IPS-20b (cell line): ENCODE measurements at regions not wholly inside any gene's neighbourhood (a gene's known extent, or its start where the extent isn't known, plus 50 kb on each side); places are given as distances from the start of the nearest gene placed in this dataset.

Experiments
- H3K27ac ChIP-seq: one replicate; pipeline ENCODE4 v1.5.1; 2013; ENCODE audit warnings: low read length
- H3K27me3 ChIP-seq: 2 replicates; pipeline ENCODE4 v1.6.1; 2013; ENCODE audit warnings: mild to moderate bottlenecking, low read length, inconsistent platforms; ENCODE audit not compliant: insufficient read depth
- H3K36me3 ChIP-seq: 2 replicates; pipeline ENCODE4 v1.6.1; 2013; ENCODE audit warnings: low read depth, mild to moderate bottlenecking, inconsistent platforms, low read length, moderate library complexity; ENCODE audit not compliant: insufficient read depth
- H3K4me1 ChIP-seq: 2 replicates; pipeline ENCODE4 v1.6.1; 2013; ENCODE audit warnings: mild to moderate bottlenecking, control low read depth, inconsistent platforms, low read length, moderate library complexity; ENCODE audit not compliant: insufficient read depth
- H3K4me3 ChIP-seq: 2 replicates; pipeline ENCODE4 v1.5.1; 2013; ENCODE audit warnings: mild to moderate bottlenecking, low read length, inconsistent platforms
- H3K9ac ChIP-seq: 2 replicates; pipeline ENCODE4 v1.6.1; 2013; ENCODE audit warnings: low read depth, mild to moderate bottlenecking, inconsistent platforms, low read length, moderate library complexity
- H3K9me3 ChIP-seq: 2 replicates; pipeline ENCODE4 v1.6.1; 2013; ENCODE audit warnings: mild to moderate bottlenecking, low read depth, low read length, inconsistent platforms; ENCODE audit not compliant: insufficient read depth

DNA sequence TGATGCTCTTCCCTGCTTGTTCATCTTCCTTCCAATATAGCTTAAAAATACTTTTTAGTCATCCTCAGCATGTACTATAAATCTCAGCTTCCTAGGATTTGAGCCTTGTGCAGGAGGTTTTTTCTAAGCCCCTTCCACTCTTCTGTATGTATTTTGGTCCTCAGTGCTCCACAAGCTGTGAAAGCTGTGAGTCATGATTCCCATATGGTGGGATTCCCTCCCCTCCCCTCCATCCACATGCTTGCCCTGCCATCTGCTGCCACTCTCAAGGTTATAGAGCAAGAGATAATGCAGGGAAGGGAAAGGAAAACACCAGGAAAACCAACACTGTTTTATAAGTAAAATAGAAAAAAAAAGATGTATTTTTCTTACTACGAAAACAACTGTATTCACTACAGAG is 58.5 kb upstream of the AP1S2 start:
- H3K36me3 ChIP-seq, result no peaks in the 10 kb centered on the region
- H3K9ac ChIP-seq, result no peak overlapping the region
- H3K4me1 ChIP-seq, result peaks cover 12% of the 10 kb centered on the region
- H3K9me3 ChIP-seq, result 0 out of 2 replicates have a peak, but pooled peaks cover 9% of the 10 kb centered on the region
- H3K27ac ChIP-seq, result no peak overlapping the region
- no peaks in the 10 kb centered on the region for H3K27me3 ChIP-seq
- no peak overlapping the region for H3K4me3 ChIP-seq

DNA sequence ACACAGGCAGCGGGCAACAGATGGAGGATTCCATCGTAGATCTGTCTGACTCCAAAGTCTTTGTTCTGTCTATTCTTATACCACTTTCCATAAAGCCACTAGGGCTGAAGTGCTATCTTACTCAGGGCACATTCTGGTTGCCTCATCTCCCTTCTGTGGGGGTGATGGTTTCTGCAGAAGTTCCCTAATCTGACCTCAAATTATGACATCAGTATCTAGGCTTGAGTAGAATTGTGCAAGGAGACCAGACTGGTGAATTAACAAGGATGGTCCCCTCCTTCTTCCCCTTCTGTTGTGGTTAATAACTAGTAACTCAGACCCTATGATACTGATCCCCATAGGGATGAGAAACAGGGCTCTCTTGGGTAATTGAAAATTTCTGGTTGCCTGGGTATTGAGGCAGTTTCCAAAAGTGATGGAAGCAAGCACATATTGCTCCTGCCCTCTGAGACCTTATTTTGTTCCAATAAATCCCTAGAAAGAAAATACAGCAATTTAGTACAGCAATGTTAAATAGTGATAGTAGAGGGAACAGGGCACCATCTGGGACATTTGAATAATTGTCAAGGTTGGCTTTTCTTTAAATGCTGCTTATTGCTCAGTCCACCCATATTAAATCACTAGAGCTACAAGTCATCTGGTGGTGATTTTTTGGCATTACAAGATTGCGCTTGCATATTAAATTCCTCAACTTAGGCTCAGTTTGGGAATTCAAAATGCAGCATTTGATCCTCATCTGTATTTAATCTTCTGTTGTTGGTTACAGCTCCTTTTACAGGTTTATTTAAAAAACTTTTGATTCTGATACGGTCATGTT is 57.3 kb upstream of the AP1S2 start:
- H3K27me3 ChIP-seq, result no peaks in the 10 kb centered on the region
- H3K9me3 ChIP-seq, result no peaks in the 10 kb centered on the region
- peaks cover 12% of the 10 kb centered on the region for H3K4me1 ChIP-seq
- no peaks in the 10 kb centered on the region for H3K36me3 ChIP-seq
- no peak overlapping the region for H3K27ac ChIP-seq
- no peak overlapping the region for H3K9ac ChIP-seq
- no peak overlapping the region for H3K4me3 ChIP-seq

DNA sequence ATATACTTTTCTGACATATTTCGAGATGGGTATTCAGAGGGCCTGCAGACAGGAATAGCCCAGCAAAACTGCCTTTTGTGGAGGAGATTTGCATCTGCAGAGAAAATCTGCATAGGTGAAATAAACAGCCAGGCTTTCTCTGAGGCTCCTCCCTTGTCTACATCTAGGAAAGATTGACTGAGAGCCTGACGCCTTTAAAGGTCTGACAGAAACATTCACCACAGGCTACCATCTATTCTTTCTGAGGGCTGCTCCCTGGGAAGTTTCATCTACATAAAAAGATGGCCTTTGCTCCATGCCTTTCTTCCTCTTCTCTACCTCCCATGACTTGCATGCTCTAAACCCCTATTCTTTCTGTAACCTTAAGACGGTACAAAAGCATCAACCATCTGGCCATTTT is 55.0 kb upstream of the AP1S2 start:
- no peaks in the 10 kb centered on the region for H3K9me3 ChIP-seq
- peaks cover 12% of the 10 kb centered on the region for H3K4me1 ChIP-seq
- H3K27ac ChIP-seq, result peak overlapping the region; percentile 92
- no peaks in the 10 kb centered on the region for H3K36me3 ChIP-seq
- H3K27me3 ChIP-seq, result no peaks in the 10 kb centered on the region
- 0 out of 2 replicates have a peak overlapping the region, but pooled peaks have one; percentile 24 for H3K4me3 ChIP-seq
- H3K9ac ChIP-seq, result peak overlapping the region; percentile 79; the same call in 1 of the 2 replicates

DNA sequence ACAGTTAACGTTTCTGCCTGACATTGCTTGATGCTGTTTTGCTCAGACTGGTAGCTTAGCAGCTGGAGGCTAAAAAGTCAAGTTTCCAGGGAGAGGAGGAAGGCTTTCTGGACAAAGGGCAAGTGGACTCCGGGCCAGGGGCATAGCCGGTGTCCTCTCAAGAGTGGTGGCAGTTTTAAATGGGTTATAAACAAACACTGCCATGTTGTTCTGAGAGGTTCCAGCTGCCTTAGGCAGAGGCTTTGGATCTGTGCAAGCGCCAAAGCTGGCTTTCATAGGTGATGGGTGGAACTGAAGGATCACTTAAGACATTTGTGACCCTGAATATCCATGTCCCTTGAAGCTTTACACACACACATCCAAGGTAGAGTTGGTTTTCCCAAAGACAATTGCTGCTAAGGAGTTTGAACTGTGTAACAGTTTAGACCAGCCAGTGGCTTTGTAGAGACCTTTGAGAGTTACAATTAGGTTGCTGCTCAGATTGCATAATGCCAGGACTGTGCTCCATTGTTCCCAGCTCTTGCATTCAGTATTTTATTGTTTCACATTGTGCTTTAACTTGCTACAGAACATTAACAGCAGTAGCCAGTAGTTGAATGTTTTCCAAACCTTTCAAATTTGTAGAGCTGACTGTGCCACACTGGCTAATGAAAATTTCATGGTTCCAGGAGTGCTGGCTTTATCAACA is 54.1 kb upstream of the AP1S2 start:
- Histone ChIP-seq H3K36me3 (no peaks in the 10 kb centered on the region), H3K27ac (peak overlapping the region; percentile 92), H3K4me3 (peak overlapping the region; percentile 24; the same call in 1 of the 2 replicates), H3K4me1 (peaks cover 12% of the 10 kb centered on the region), H3K27me3 (no peaks in the 10 kb centered on the region), H3K9me3 (no peaks in the 10 kb centered on the region), H3K9ac (peak overlapping the region; percentile 79)

DNA sequence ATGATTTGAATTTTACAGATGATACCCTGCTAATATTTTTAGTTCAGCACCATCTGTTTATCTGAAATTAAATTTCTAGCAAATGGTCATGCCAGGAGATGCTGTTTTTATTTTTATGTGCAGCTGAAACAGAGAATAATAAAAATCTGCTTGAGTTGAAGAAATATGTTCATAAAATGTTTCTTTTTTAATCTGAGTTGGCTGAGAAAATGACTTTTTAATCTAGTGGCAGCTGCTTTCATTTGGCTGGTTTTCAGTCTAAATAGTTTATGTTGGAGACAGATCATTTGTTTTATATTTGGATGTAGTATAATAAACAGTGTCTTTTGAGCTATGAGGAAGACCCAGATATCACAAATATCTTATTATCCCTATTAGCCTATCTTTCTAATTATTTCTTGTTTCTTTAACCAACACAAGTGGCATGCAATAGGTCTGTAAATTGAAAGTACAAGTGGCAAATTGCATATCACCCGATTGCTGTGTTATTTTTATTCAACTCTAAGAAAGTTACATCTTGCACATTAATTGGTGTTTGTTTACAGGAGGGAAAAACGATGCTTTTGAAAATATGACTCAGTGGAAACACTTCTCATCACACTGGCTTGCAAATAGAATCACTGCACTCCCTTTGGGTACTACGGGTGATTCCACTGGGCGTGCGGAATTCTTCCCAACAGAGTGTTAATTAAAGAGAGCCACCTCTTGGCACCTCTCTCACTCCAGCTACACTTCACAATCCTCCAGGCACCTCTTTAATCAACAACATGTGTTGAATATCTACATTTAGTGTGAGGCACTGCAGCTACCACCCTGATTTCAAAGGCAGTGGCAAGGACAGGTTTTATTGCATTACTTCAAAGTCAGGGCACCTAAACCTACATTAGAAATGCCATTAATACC is 51.7 kb upstream of the AP1S2 start:
- Histone ChIP-seq H3K4me1 (peaks cover 12% of the 10 kb centered on the region), H3K36me3 (no peaks in the 10 kb centered on the region), H3K9me3 (peaks cover 4% of the 10 kb centered on the region; the same call in 1 of the 2 replicates), H3K9ac (no peak overlapping the region), H3K4me3 (no peak overlapping the region), H3K27ac (no peak overlapping the region), H3K27me3 (no peaks in the 10 kb centered on the region)
